ENCODE measurements at regions not wholly inside any gene's neighbourhood (a gene's known extent, or its start where the extent isn't known, plus 50 kb on each side); places are given as distances from the start of the nearest gene placed in this dataset.
"Not testable (repeated sequence)": the region's sequence is repeated elsewhere in the genome, so short reads cannot be mapped to it uniquely, and the experiment has no call there.

- DNase-seq (ENCODE audit: low read depth in 2 of 2): no peak
These were observed 288.1 kb downstream of the DUSP6 start for GRCh38 chr12:89064151-89064550.

- DNase-seq (ENCODE audit: low read depth in 2 of 2): no peak
These were observed 289.3 kb downstream of the DUSP6 start for GRCh38 chr12:89062996-89063395.

GRCh38 chr12:89059721-89060541, 292.4 kb downstream of the DUSP6 start:
- DNase-seq (ENCODE audit: low read depth in 2 of 2): no peak

GRCh38 chr12:89059056-89059455, 293.2 kb downstream of the DUSP6 start:
- no peak for DNase-seq (ENCODE audit: low read depth in 2 of 2)

GRCh38 chr12:89058402-89058801, 293.9 kb downstream of the DUSP6 start:
- DNase-seq (ENCODE audit: low read depth in 2 of 2): no peak

GRCh38 chr12:89053817-89054216, 298.5 kb downstream of the DUSP6 start:
- DNase-seq (ENCODE audit: low read depth in 2 of 2): not testable (repeated sequence)

- peak in 1 of 2 donors; percentile 0 for DNase-seq (ENCODE audit: low read depth in 2 of 2)
These were observed 301.1 kb downstream of the DUSP6 start for GRCh38 chr12:89051065-89051677.

GRCh38 chr12:89047856-89048418, 304.4 kb downstream of the DUSP6 start:
- no peak for DNase-seq (ENCODE audit: low read depth in 2 of 2)

- DNase-seq (ENCODE audit: low read depth in 2 of 2): no peak
These were observed 311.2 kb downstream of the DUSP6 start for GRCh38 chr12:89041078-89041477.

GRCh38 chr12:89040146-89040964, 311.9 kb downstream of the DUSP6 start:
- peak; percentile 23 to 66 for DNase-seq (ENCODE audit: low read depth in 2 of 2)

GRCh38 chr12:89038831-89039512, 313.3 kb downstream of the DUSP6 start:
- DNase-seq (ENCODE audit: low read depth in 2 of 2): no peak

- no peak for DNase-seq (ENCODE audit: low read depth in 2 of 2)
These were observed 319.2 kb downstream of the DUSP6 start for GRCh38 chr12:89033062-89033461.

- no peak for DNase-seq (ENCODE audit: low read depth in 2 of 2)
These were observed 322.3 kb downstream of the DUSP6 start for GRCh38 chr12:89029961-89030360.

GRCh38 chr12:89024580-89024979, 327.7 kb downstream of the DUSP6 start:
- no peak for DNase-seq (ENCODE audit: low read depth in 2 of 2)

- no peak for DNase-seq (ENCODE audit: low read depth in 2 of 2)
These were observed 328.4 kb downstream of the DUSP6 start for GRCh38 chr12:89023936-89024335.

- DNase-seq (ENCODE audit: low read depth in 2 of 2): no peak
These were observed 331.6 kb downstream of the DUSP6 start for GRCh38 chr12:89020689-89021088.

- no peak for DNase-seq (ENCODE audit: low read depth in 2 of 2)
These were observed 332.2 kb downstream of the DUSP6 start for GRCh38 chr12:89020121-89020480.

- peak; percentile 46 to 61 for DNase-seq (ENCODE audit: low read depth in 2 of 2)
These were observed 332.7 kb downstream of the DUSP6 start for GRCh38 chr12:89019439-89020120.

GRCh38 chr12:89016970-89017778, 335.1 kb downstream of the DUSP6 start:
- DNase-seq (ENCODE audit: low read depth in 2 of 2): no peak

GRCh38 chr12:89015419-89015818, 336.9 kb downstream of the DUSP6 start:
- DNase-seq (ENCODE audit: low read depth in 2 of 2): no peak
